ENCODE measurements at regions not wholly inside any gene's neighbourhood (a gene's known extent, or its start where the extent isn't known, plus 50 kb on each side); places are given as distances from the start of the nearest gene placed in this dataset.

DNA sequence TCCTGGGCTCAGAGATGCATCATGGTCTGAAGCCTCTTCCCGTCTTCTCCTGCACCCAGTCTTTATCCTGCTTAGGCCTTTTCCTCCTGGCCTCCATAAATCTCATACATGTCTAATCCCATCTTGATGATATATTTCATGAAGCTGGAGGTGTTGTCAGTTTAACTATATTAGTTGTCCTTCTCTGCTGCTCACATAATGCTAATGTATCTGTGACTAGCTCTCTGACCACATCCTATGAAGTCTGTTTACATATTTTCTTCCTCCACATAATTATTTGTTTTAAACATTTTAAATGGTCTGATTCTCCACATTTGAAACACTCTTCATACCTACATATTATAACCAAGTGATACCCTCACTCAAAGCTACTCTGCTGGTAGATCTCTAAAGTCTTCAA is 315.2 kb upstream of the RND3 start:
- TF ChIP-seq CTCF (IDR thresholded peaks at IDR 0.05; ENCODE audit: low read depth, low read length, poor library complexity, severe bottlenecking) (no peak), EZH2phosphoT487 (IDR thresholded peaks at IDR 0.05; ENCODE audit: borderline replicate concordance, low read length) (no peak)

Data from DOHH2 (cell line).